ENCODE measurements at regions not wholly inside any gene's neighbourhood (a gene's known extent, or its start where the extent isn't known, plus 50 kb on each side); places are given as distances from the start of the nearest gene placed in this dataset.

GRCh38 chr2:192357217-192357616 lies 162.5 kb upstream of the TMEFF2 start:
- TF ChIP-seq CTCF (conservative IDR thresholded peaks at IDR 0.05; ENCODE audit: low read depth, low read length) (no peak), EZH2 (IDR thresholded peaks at IDR 0.05; ENCODE audit: low read length, unreplicated experiment) (no peak), EZH2phosphoT487 (IDR thresholded peaks at IDR 0.05; ENCODE audit: borderline replicate concordance, low read length) (no peak)
